A549 (cell line): ENCODE measurements at regions not wholly inside any gene's neighbourhood (a gene's known extent, or its start where the extent isn't known, plus 50 kb on each side); places are given as distances from the start of the nearest gene placed in this dataset.
A peak's percentile ranks its signal among the peaks of the same experiment; 100 is the strongest.

Experiments
- ATAC-seq, 2 experiments: fragments of 200-7000 bp in 1 of 2; fragments of >200 bp in 1 of 2; cut with Nextera tagmentation in 1 of 2; cut with Tn5 transposase in 1 of 2; 3 replicates each; pipeline versions ENCODE4 v1.8.0 to v1.9.1; 2018 to 2020; ENCODE audit warnings: mild to moderate bottlenecking in 1 of 2, moderate library complexity in 1 of 2
- CTCF ChIA-PET: fragments of 300-600 bp; sonication (Branson Sonifier 250); formaldehyde crosslinking; extraction: SDS; loops from one replicate; lab custom pipeline; 2021; ENCODE audit warnings: antibody characterized with exemption, inconsistent platforms; lab: Yijun Ruan, JAX
- POLR2A ChIA-PET: fragments of 350-600 bp; formaldehyde crosslinking; extraction: SDS; loops from one replicate; lab custom pipeline; 2021; ENCODE audit warnings: antibody characterized with exemption, inconsistent platforms; lab: Yijun Ruan, JAX
- DNase-seq, 2 experiments: peaks; one replicate each; pipeline versions ENCODE4 v3.0.0 to v3.0.0-alpha.2; 2011 to 2016; ENCODE audit warnings: low read depth in 1 of 2, low spot score in 1 of 2
- FAIRE-seq: peaks from 2 replicates; lab custom pipeline; 2011; peaks lifted over from hg19 to GRCh38; lab: Jason Lieb, UNC
- H3K27ac ChIP-seq, 2 experiments: fragments of >200 bp; sonication (Bioruptor Twin); formaldehyde crosslinking; 3 replicates each; pipeline ENCODE4 v1.5.1; 2016 to 2017
- H3K4me1 ChIP-seq: fragments of >200 bp; sonication (Bioruptor Twin); formaldehyde crosslinking; 3 replicates; pipeline ENCODE4 v1.6.1; 2016
- H3K4me2 ChIP-seq: fragments of >200 bp; sonication (Bioruptor Twin); formaldehyde crosslinking; 3 replicates; pipeline ENCODE4 v1.6.1; 2016
- H3K4me3 ChIP-seq: fragments of >200 bp; sonication (Bioruptor Twin); formaldehyde crosslinking; 3 replicates; pipeline ENCODE4 v1.5.1; 2016
- H3K9me3 ChIP-seq: fragments of >200 bp; sonication (Bioruptor Twin); formaldehyde crosslinking; 3 replicates; pipeline ENCODE4 v1.6.1; 2016
- ATOH8 ChIP-seq: fragments of 250-450 bp; sonication (Bioruptor Pico); IDR thresholded peaks from 2 replicates; pipeline ENCODE4 v1.5.0; 2020; ENCODE audit warnings: low read depth, mild to moderate bottlenecking, moderate library complexity
- BHLHE40 ChIP-seq: IDR thresholded peaks from 2 replicates; pipeline ENCODE4 v1.6.1; 2012; ENCODE audit warnings: low read depth, low read length, inconsistent platforms
- CHD4 ChIP-seq: fragments of 200-600 bp; sonication (generic); IDR thresholded peaks from 2 replicates; pipeline ENCODE4 v1.6.1; 2016; ENCODE audit warnings: antibody characterized with exemption, mild to moderate bottlenecking, borderline replicate concordance
- EHF ChIP-seq: fragments of 250-450 bp; sonication (Bioruptor Pico); IDR thresholded peaks from 2 replicates; pipeline ENCODE4 v1.5.0; 2020; ENCODE audit warnings: mild to moderate bottlenecking
- HMGXB4 ChIP-seq: fragments of 250-450 bp; sonication (Bioruptor Pico); IDR thresholded peaks from 2 replicates; pipeline ENCODE4 v1.5.0; 2021; ENCODE audit warnings: mild to moderate bottlenecking, moderate library complexity, borderline replicate concordance
- HOXA7 ChIP-seq: fragments of 250-450 bp; sonication (Bioruptor Pico); IDR thresholded peaks from 2 replicates; pipeline ENCODE4 v1.5.0; 2020; ENCODE audit warnings: mild to moderate bottlenecking, moderate library complexity
- JUN ChIP-seq, 2 experiments: fragments of >200 bp; sonication (Bioruptor Twin); formaldehyde crosslinking; IDR thresholded peaks; 2 replicates in 1 of 2; 3 replicates in 1 of 2; pipeline ENCODE4 v1.6.1; 2016 to 2017
- KDM5A ChIP-seq: fragments of 200-600 bp; sonication (generic); IDR thresholded peaks from 2 replicates; pipeline ENCODE4 v1.6.1; 2016; ENCODE audit warnings: antibody characterized with exemption, mild to moderate bottlenecking
- NFE2L2 ChIP-seq: fragments of 150-350 bp; conservative IDR thresholded peaks from 2 replicates; pipeline ENCODE4 v1.6.1; 2014; ENCODE audit warnings: low read length
- NPAS2 ChIP-seq: fragments of 250-450 bp; sonication (Bioruptor Pico); IDR thresholded peaks from 2 replicates; pipeline ENCODE4 v1.8.0; 2022; ENCODE audit warnings: mild to moderate bottlenecking, moderate library complexity, borderline replicate concordance
- NR3C1 ChIP-seq: fragments of >200 bp; sonication (Bioruptor Twin); formaldehyde crosslinking; IDR thresholded peaks from 3 replicates; pipeline ENCODE4 v1.6.1; 2017
- PHF8 ChIP-seq: fragments of 200-600 bp; sonication (generic); IDR thresholded peaks from 2 replicates; pipeline ENCODE4 v1.6.1; 2016; ENCODE audit warnings: low read depth, mild to moderate bottlenecking, antibody characterized with exemption, moderate library complexity, borderline replicate concordance
- REST ChIP-seq: fragments of 200-600 bp; sonication (generic); IDR thresholded peaks from 2 replicates; pipeline ENCODE4 v1.6.1; 2016; ENCODE audit warnings: antibody characterized with exemption, mild to moderate bottlenecking, moderate library complexity
- RNF2 ChIP-seq: fragments of 200-600 bp; sonication (generic); IDR thresholded peaks from 2 replicates; pipeline ENCODE4 v1.6.1; 2016; ENCODE audit warnings: low read depth, mild to moderate bottlenecking, antibody characterized with exemption, moderate library complexity, borderline replicate concordance
- SMC3 ChIP-seq: fragments of >200 bp; sonication (Bioruptor Twin); formaldehyde crosslinking; IDR thresholded peaks from 3 replicates; pipeline ENCODE4 v1.6.1; 2018; ENCODE audit warnings: inconsistent platforms
- ZFP36 ChIP-seq: fragments of 450-650 bp; IDR thresholded peaks from 2 replicates; pipeline ENCODE4 v1.6.1; 2014; ENCODE audit warnings: borderline replicate concordance; ENCODE audit not compliant: partially characterized antibody
- ZNF302 ChIP-seq: fragments of 250-450 bp; sonication (Bioruptor Pico); IDR thresholded peaks from 2 replicates; pipeline ENCODE4 v1.9.0; 2021; ENCODE audit warnings: inconsistent platforms, mild to moderate bottlenecking, moderate library complexity
- WGBS: methylation state at CpG from one replicate; pipeline ENCODE4 v1.1.6; 2017; ENCODE audit errors: missing lambda C conversion rate; 5-methylcytosine and 5-hydroxymethylcytosine counted together
- TF ChIP-seq, protein P1 (sequence below): fragments of 150-350 bp; IDR thresholded peaks from 2 replicates; pipeline ENCODE4 v1.6.1; 2014; ENCODE audit warnings: low read depth, mild to moderate bottlenecking, low read length

- Histone ChIP-seq H3K27ac (peak overlapping the region; percentile 78 to 87), H3K4me3 (no peak overlapping the region), H3K4me1 (peaks cover 83% of the 10 kb centered on the region), H3K9me3 (no peaks in the 10 kb centered on the region), H3K4me2 (peak overlapping the region; percentile 25; the same call in 1 of the 3 replicates)
- 84% methylated on average over 13 of the region's 14 CpGs for WGBS
- CTCF ChIA-PET: interaction anchor here (0.8 to 2.5 kb wide), 4 partner anchors 15 to 191 kb away, joined by 3 to 8 read pairs (median 3); no protein-coding TSS in a partner anchor
- TF ChIP-seq ZNF302 (no peak), SMC3 (no peak), NPAS2 (CRISPR knock-in tag) (no peak), CHD4 (no peak), NR3C1 (no peak), ATOH8 (CRISPR knock-in tag) (no peak), REST (no peak), NFE2L2 (no peak), PHF8 (no peak), RNF2 (no peak), ZFP36 (no peak), EHF (CRISPR knock-in tag) (no peak), HMGXB4 (CRISPR knock-in tag) (no peak), KDM5A (no peak), JUN (IDR thresholded peaks at IDR 0.05) (no peak), HOXA7 (CRISPR knock-in tag) (no peak), BHLHE40 (no peak)
- TF ChIP-seq, protein P1, sequence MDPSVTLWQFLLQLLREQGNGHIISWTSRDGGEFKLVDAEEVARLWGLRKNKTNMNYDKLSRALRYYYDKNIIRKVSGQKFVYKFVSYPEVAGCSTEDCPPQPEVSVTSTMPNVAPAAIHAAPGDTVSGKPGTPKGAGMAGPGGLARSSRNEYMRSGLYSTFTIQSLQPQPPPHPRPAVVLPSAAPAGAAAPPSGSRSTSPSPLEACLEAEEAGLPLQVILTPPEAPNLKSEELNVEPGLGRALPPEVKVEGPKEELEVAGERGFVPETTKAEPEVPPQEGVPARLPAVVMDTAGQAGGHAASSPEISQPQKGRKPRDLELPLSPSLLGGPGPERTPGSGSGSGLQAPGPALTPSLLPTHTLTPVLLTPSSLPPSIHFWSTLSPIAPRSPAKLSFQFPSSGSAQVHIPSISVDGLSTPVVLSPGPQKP: no peak
- FAIRE-seq (no peak), DNase-seq (no peak), ATAC-seq (peak in 1 of 2 experiments; percentile 12; a peak in 3 of 6 replicates)
- POLR2A ChIA-PET: no interaction called here
Measured at GRCh38 chr20:50376179-50376887, 133.8 kb upstream of the PTPN1 start.
